Small intestine (tissue), 7 donors: ENCODE measurements at regions not wholly inside any gene's neighbourhood (a gene's known extent, or its start where the extent isn't known, plus 50 kb on each side); places are given as distances from the start of the nearest gene placed in this dataset.
"Not testable (repeated sequence)": the region's sequence is repeated elsewhere in the genome, so short reads cannot be mapped to it uniquely, and the experiment has no call there.

Source experiments
- DNase-seq, 2 donors: peaks; one replicate each; pipeline versions ENCODE4 v3.0.0 to v3.0.0-alpha.2; 2013
- FAIRE-seq: peaks from 2 replicates; lab custom pipeline; 2012; peaks lifted over from hg19 to GRCh38; lab: Jason Lieb, UNC
- H3K27ac ChIP-seq, 3 donors: one replicate each; pipeline ENCODE4 v1.5.1; 2013; ENCODE audit warnings: low read length in 2 of 3, mild to moderate bottlenecking in 2 of 3, control low read depth in 1 of 3, inconsistent platforms in 1 of 3, low read depth in 1 of 3, moderate library complexity in 1 of 3
- H3K27me3 ChIP-seq, 3 donors: one replicate each; pipeline ENCODE4 v1.6.1; 2013; ENCODE audit warnings: low read length in 3 of 3, inconsistent platforms in 1 of 3; ENCODE audit not compliant: control insufficient read depth in 3 of 3, insufficient read depth in 3 of 3
- H3K36me3 ChIP-seq, 3 donors: one replicate each; pipeline ENCODE4 v1.6.1; 2013; ENCODE audit warnings: low read length in 3 of 3, inconsistent platforms in 1 of 3, low read depth in 1 of 3, mild to moderate bottlenecking in 1 of 3, moderate library complexity in 1 of 3; ENCODE audit not compliant: control insufficient read depth in 3 of 3, insufficient read depth in 2 of 3
- H3K4me1 ChIP-seq, 3 donors: one replicate each; pipeline ENCODE4 v1.6.1; 2013; ENCODE audit warnings: low read length in 2 of 3, inconsistent platforms in 1 of 3, low read depth in 1 of 3, mild to moderate bottlenecking in 1 of 3, moderate library complexity in 1 of 3; ENCODE audit not compliant: control insufficient read depth in 3 of 3, insufficient read depth in 2 of 3
- H3K4me3 ChIP-seq, 3 donors: one replicate each; pipeline ENCODE4 v1.5.1; 2013; ENCODE audit warnings: low read length in 3 of 3, control low read depth in 1 of 3, inconsistent platforms in 1 of 3, low read depth in 1 of 3, mild to moderate bottlenecking in 1 of 3, moderate library complexity in 1 of 3
- H3K9me3 ChIP-seq, 2 donors: one replicate each; pipeline ENCODE4 v1.6.1; 2013; ENCODE audit warnings: low read depth in 1 of 2, low read length in 1 of 2; ENCODE audit not compliant: control insufficient read depth in 2 of 2, insufficient read depth in 1 of 2
- WGBS, 3 donors: extraction: QIAGEN DNeasy Blood & Tissue Kit; methylation state at CpG; one replicate each; pipeline ENCODE4 v1.1.7; 2013; 5-methylcytosine and 5-hydroxymethylcytosine counted together
- donor health status: healthy with polysubstance abuse.
- donor health status: control.
- donor health status: control.
- donor health status: Bipolar disorder and iron deficiency.
- donor health status: healthy.

DNA sequence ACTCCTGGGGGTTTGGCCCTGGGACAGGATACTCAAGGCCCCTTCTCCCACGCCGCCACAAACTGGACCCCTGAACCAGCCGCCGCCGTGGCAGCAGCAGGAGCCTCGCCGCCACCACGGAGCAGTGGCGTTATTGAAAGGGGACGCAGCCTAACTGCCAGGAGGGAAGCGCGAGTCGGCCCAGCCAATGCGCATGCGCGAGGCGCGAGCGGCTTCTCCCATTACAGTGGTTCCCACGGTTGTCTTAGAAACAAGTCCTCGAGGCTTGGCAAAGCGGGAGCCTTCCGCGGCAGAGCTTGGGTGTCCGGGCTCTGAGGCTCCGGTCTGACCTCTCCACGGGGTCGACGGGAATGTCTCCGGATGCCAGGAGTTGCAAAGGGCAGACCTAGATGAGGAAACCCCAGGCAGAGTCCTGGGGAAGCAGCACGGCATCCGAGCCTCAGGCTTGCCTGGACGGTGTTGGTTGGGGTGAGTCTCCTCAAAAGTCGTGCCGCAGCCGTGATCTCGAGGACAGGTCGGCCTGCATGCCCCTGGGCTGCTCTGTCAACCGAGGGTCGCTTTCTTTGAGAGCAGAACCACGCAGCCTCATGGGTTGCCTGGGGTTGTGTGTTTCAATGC is 360.6 kb upstream of the ZNF337 start:
- not testable (repeated sequence) for H3K9me3 ChIP-seq, DNase-seq, H3K4me1 ChIP-seq, H3K27ac ChIP-seq, H3K36me3 ChIP-seq, FAIRE-seq, H3K4me3 ChIP-seq, H3K27me3 ChIP-seq
- no CpG with 5 or more reads among the region's 41 CpGs for WGBS, 3 donors

DNA sequence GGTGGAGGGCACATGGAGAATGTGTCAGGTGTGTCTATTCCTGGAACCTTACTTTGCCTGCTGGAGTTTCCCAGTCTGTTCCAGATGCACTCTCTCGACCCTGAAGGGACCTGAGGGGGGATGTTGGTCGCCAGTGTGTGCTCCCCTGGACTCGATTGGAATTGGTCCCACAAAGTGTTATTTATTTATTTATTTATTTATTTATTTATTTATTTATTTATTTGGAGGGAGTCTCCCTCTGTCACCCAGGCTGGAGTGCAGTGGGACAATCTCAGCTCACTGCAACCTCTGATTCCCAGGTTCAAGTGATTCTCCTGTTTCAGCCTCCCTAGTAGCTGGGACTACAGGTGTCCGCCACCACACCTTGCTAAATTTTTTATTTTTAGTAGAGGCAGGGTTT is 329.1 kb upstream of the ZNF337 start:
- not testable (repeated sequence) for FAIRE-seq

DNA sequence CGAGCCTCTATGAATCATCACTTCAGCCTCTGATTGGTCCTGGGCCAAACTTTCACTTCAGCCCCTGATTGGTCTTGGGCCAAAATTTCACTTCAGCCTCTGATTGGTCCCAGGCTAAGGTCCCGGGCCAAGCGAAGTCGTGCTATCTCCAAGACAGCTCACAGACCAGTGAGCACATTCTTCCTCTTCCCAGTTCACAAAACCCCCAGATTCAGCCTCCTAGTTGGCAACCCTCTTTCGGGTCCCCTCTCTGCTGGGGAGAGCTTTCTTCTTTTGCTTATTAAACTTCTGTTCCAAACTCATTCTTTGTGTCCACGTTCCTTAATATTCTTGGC is 314.3 kb upstream of the ZNF337 start:
- no CpG with 5 or more reads among the region's 6 CpGs for WGBS, 3 donors
- H3K27ac ChIP-seq, H3K4me3 ChIP-seq, H3K4me1 ChIP-seq, DNase-seq, H3K36me3 ChIP-seq, H3K9me3 ChIP-seq, FAIRE-seq, H3K27me3 ChIP-seq: not testable (repeated sequence)

More for the DNA sequence above, 329.1 kb upstream of the ZNF337 start:
- not testable (repeated sequence) for H3K27ac ChIP-seq, H3K36me3 ChIP-seq, H3K27me3 ChIP-seq, H3K9me3 ChIP-seq, DNase-seq, H3K4me1 ChIP-seq, H3K4me3 ChIP-seq
- WGBS, 3 donors: 80 to 100% (median 88%) methylated on average over 1 of the region's 4 CpGs

DNA sequence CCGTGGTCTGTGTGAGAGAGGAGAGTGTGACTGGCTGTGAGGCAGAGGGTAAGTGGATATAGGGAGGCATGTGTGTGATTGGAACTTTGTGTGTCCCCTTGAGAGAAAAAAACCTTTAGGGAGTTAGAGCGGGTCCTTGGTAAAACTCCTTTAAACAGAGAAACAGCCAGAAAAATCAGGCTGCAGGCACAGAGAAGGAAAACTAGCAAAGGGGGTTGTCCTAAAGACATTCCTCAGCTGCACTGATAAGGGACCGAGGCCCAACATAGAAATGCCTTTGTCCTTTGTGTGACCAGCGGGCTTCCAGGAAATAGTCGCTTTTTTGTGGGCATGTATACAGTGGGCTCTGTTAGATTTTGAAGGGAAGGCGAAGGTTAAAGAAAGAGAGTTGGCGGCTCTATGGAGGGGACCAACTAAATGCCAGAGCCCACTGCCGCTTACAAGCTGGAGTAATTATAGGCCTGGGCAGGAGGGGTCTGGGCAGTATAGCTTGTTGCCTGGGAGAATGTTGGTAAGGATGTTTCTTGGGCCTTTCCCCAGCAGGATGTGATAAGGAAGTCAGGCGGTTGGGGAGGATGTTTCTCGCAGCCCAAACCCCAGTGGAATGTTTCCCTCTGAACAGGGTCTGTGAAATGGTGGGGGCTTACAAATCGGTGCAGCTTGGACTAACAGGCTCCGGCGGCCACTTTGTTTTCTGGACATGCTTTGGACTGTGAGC is 313.7 kb upstream of the ZNF337 start:
- Histone ChIP-seq H3K27ac (peak overlapping the region; percentile 71 to 93 (median 81)), H3K4me3 (peak overlapping the region; percentile 44 to 68 (median 62))
- 4 to 13% (median 4%) methylated on average over 7 to 10 of the region's 13 CpGs for WGBS, 3 donors
- H3K36me3 ChIP-seq, H3K4me1 ChIP-seq, H3K27me3 ChIP-seq, FAIRE-seq, H3K9me3 ChIP-seq: not testable (repeated sequence)
- DNase-seq: peak; percentile 20 to 62

DNA sequence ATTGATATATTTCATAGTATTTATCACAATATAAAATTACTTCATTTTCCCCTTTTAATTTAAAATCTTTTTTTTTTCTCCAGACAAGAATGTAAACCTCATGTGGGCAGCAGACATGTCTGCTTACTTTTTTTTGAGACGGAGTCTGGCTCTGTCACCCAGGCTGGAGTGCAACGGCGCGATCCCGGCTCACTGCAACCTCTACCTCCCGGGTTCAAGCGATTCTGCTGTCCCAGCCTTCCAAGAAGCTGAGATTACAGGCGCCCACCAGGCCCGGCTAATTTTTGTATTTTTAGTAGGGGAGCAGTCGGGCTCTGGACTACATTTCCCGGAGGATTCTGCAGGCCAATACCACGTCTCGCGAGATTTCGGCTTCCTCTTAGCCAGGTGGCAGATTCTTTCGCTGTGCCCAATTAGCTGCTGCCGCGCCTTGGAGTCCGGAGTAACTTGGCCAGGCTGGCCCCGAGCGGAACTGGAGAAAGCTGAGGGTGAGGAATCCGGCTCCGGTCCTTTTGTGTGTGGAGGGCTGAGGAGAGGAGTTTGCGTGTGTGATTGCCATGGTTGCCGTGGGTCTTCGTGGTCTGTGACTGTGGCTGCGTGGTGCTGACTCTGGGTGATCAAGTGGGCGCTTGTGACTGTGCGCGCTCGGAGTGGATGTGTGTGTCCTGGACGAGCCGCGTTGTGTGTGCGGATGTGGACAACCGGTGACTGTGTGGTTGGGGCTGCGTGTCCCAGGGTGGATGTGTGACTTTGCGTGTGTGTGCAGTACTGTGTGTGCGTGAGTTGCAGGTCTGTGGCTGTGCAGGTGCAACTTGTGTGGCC is 313.0 kb upstream of the ZNF337 start:
- not testable (repeated sequence) for FAIRE-seq, H3K27me3 ChIP-seq, H3K9me3 ChIP-seq, H3K36me3 ChIP-seq, H3K4me1 ChIP-seq
- DNase-seq: peak; percentile 92 to 93
- Histone ChIP-seq H3K27ac (peak overlapping the region; percentile 71 to 93 (median 81)), H3K4me3 (peak overlapping the region; percentile 44 to 68 (median 62))
- 15 to 28% (median 22%) methylated on average over 39 of the region's 39 CpGs for WGBS, 3 donors

DNA sequence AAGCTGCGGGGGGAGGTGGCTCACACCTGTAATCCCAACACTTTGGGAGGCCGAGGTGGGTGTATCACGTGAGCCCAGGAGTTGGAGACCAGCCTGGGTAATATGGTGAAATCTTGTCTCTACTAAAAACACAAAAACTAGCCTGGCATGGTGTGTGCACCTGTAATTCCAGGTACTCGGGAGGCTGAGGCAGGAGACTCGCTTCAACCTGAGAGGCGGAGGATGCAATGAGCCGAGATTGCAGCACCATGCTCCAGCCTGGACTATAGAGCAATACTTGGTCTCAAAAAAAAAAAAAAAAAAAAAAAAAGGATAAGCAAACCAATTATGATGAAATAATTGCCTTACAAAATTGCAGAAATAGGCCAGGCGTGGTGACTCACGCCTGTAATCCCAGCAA is 311.4 kb upstream of the ZNF337 start:
- not testable (repeated sequence) for H3K9me3 ChIP-seq, H3K4me1 ChIP-seq, H3K27ac ChIP-seq, H3K27me3 ChIP-seq, H3K36me3 ChIP-seq, DNase-seq, FAIRE-seq, H3K4me3 ChIP-seq
- WGBS, 3 donors: 94 to 96% (median 94%) methylated on average over 9 of the region's 9 CpGs

GRCh38 chr20:26006164-26006563 is 309.5 kb upstream of the ZNF337 start:
- FAIRE-seq, H3K4me1 ChIP-seq, H3K27ac ChIP-seq, H3K27me3 ChIP-seq, H3K9me3 ChIP-seq, H3K4me3 ChIP-seq, H3K36me3 ChIP-seq, DNase-seq: not testable (repeated sequence)
- 87 to 93% (median 91%) methylated on average over 3 to 4 of the region's 4 CpGs for WGBS, 3 donors

DNA sequence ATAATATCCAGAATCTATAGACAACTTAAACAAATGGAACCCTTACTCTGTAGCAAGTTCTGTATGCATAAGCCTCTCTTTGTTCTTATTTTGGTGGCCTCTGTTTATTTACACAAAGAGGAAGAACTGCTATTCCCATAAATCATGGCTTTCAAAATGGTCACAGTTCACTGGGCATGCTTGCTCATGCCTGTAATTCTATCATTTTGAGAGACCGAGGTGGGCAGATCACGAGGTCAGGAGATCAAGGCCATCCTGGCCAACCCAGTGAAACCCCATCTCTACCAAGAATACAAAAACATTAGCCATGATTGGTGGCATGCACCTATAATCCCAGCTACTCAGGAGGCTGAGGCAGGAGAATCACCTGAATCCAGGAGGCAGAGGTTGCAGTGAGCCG is 307.3 kb upstream of the ZNF337 start:
- not testable (repeated sequence) for H3K27ac ChIP-seq, H3K4me1 ChIP-seq, H3K36me3 ChIP-seq, H3K27me3 ChIP-seq, DNase-seq, H3K9me3 ChIP-seq, FAIRE-seq, H3K4me3 ChIP-seq
- 66 to 89% (median 79%) methylated on average over 2 to 3 of the region's 3 CpGs for WGBS, 3 donors
